Activated naive CD4-positive, alpha-beta T cell treated with anti-CD3 and anti-CD28 coated beads, Interleukin-2, amount 50 U/mL, for 72 hours (primary cell): ENCODE measurements at regions not wholly inside any gene's neighbourhood (a gene's known extent, or its start where the extent isn't known, plus 50 kb on each side); places are given as distances from the start of the nearest gene placed in this dataset.

Experiments
- ATAC-seq, 2 donors: fragments of 150-1000 bp; cut with Tn5 transposase; 2 replicates each; pipeline ENCODE4 v1.10.0; 2021; ENCODE audit warnings: mild to moderate bottlenecking in 2 of 2, moderate library complexity in 2 of 2
- DNase-seq, 2 donors: peaks; one replicate each; pipeline ENCODE4 v3.0.0; 2021 to 2022; ENCODE audit warnings: low spot score in 2 of 2
- H3K27ac Mint-ChIP-seq, 2 donors: one replicate each; pipeline ENCODE4 v1.8.0; 2022; ENCODE audit warnings: mild to moderate bottlenecking in 2 of 2, mixed read lengths in 2 of 2
- H3K36me3 Mint-ChIP-seq, 2 donors: one replicate each; pipeline ENCODE4 v1.8.0; 2022; ENCODE audit warnings: mixed read lengths in 2 of 2
- H3K9me3 Mint-ChIP-seq, 2 donors: one replicate each; pipeline ENCODE4 v1.8.0; 2022; ENCODE audit warnings: mixed read lengths in 2 of 2

DNA sequence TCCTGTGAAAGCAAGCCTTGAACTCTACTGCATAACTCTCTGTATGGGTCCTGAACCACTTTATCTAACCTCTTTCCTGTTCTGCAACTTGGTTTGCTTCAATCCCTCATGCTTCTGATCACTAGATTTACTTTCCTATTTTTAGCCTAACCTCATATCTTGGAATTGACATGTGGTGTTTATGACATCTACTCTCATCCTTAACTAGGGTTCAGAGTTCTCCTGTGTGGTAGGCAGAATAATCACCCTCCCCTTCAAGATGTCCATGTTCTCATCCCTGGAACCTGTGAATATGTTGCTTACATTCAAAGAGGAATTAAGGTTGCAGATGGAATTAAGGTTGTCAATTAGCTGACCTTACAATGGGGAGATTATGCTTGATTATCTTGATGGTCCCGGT, 67.4 kb upstream of the STXBP6 start:
- Mint-ChIP-seq H3K27ac (no peak overlapping the region), H3K9me3 (no peaks in the 10 kb centered on the region), H3K36me3 (no peaks in the 10 kb centered on the region)
- no peak for DNase-seq
- no peak for ATAC-seq

DNA sequence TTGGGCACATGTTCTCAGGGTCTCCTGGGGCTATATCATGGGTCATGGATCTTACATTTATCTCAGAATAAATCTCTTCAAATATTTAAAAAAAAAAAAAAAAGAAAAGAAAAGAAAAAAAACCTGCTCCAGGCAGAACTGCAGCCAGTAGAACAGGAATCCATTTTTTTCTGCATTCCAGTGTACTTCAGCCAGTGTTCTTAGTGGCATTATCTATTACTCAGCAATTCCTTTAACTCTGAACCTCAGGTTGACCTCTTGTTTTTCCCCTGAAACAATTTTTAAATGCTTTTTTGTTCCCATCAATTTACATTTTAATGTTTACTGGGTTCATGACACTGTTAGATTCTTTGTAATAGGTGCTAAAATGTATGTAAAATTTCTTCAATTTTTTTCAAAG, 66.7 kb upstream of the STXBP6 start:
- ATAC-seq (no peak), DNase-seq (no peak)
- Mint-ChIP-seq H3K9me3 (no peaks in the 10 kb centered on the region), H3K27ac (no peak overlapping the region), H3K36me3 (no peaks in the 10 kb centered on the region)

GRCh38 chr14:25113394-25113793, 63.4 kb upstream of the STXBP6 start:
- H3K27ac Mint-ChIP-seq: no peak overlapping the region
- no peak for DNase-seq
- H3K36me3 Mint-ChIP-seq: no peaks in the 10 kb centered on the region
- H3K9me3 Mint-ChIP-seq: no peaks in the 10 kb centered on the region
- no peak for ATAC-seq

DNA sequence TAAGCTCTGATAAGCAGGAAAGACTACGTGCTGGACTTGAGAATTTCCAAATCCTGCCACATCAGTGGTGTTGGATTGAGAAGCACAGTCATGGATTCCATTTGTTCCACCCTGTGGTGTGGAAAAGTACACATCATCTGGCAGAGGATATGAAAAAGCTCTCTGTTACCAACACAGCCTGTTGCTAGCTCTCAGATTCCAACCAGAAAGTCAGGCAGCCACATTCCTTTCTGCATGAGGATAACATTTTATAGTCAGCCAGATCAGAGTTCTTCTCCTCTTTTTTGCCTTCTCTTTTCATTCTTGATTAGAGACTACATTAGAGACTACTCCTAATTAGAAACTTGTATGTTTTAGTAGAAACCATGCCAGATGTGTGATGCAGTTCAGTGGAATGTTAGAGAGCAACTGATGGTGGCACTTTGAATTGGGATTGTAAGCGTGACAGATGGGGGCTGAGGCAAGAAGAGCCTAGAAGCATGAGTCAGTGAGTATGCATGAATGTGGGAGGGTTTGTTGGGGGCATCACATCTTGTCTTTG, 61.2 kb upstream of the STXBP6 start:
- ATAC-seq: no peak
- Mint-ChIP-seq H3K9me3 (no peaks in the 10 kb centered on the region), H3K36me3 (no peaks in the 10 kb centered on the region), H3K27ac (no peak overlapping the region)
- no peak for DNase-seq

DNA sequence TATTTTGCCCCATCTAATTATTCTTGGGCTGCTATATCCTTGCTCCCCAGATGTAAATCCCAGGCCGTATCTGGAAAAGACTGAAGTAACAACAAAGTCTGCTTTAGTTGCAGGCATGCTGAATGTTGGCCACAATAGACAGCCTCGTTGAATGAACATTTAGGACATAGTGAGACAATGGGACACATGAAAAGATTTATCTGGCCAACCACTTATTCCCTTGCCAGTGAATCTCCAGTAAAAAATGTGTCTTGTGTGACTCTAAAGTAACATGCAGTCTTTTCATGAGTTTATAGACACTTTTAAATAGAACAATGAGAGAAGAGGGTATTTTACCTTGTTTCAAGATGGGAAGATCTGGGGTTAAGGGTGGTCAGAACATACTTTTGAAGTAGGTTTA, 60.2 kb upstream of the STXBP6 start:
- H3K36me3 Mint-ChIP-seq: no peaks in the 10 kb centered on the region
- no peaks in the 10 kb centered on the region for H3K9me3 Mint-ChIP-seq
- DNase-seq (no peak), ATAC-seq (no peak)
- no peak overlapping the region for H3K27ac Mint-ChIP-seq

- ATAC-seq: no peak
- no peak for DNase-seq
- Mint-ChIP-seq H3K36me3 (no peaks in the 10 kb centered on the region), H3K27ac (no peak overlapping the region), H3K9me3 (no peaks in the 10 kb centered on the region)
These were observed 59.0 kb upstream of the STXBP6 start for GRCh38 chr14:25108959-25109358.

DNA sequence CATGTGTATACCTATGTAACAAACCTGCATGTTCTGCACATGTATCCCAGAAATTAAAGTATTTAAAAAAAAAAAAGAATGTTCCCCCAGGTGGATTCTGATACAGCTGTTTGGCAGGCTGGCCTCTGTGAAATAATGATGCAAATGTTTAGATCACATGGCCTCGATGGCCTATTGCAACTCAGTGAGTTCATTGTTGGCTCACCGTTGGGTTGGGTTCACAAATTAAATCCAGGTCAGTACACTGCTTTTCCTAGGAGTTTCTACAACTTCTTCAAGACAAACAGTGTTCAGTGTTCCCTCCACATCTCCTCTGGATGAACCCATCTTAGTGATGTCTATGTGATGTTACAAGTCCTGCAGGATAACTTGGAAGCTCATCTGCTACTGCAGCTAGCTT, 58.3 kb upstream of the STXBP6 start:
- ATAC-seq: no peak
- no peaks in the 10 kb centered on the region for H3K36me3 Mint-ChIP-seq
- no peaks in the 10 kb centered on the region for H3K9me3 Mint-ChIP-seq
- DNase-seq: no peak
- H3K27ac Mint-ChIP-seq: no peak overlapping the region

- Mint-ChIP-seq H3K9me3 (no peaks in the 10 kb centered on the region), H3K27ac (no peak overlapping the region), H3K36me3 (no peaks in the 10 kb centered on the region)
- no peak for ATAC-seq
- DNase-seq: no peak
These were observed 53.9 kb upstream of the STXBP6 start for GRCh38 chr14:25103820-25104219.

GRCh38 chr14:25103271-25103670, 53.3 kb upstream of the STXBP6 start:
- H3K9me3 Mint-ChIP-seq: no peaks in the 10 kb centered on the region
- no peak for DNase-seq
- no peak overlapping the region for H3K27ac Mint-ChIP-seq
- H3K36me3 Mint-ChIP-seq: no peaks in the 10 kb centered on the region
- no peak for ATAC-seq

DNA sequence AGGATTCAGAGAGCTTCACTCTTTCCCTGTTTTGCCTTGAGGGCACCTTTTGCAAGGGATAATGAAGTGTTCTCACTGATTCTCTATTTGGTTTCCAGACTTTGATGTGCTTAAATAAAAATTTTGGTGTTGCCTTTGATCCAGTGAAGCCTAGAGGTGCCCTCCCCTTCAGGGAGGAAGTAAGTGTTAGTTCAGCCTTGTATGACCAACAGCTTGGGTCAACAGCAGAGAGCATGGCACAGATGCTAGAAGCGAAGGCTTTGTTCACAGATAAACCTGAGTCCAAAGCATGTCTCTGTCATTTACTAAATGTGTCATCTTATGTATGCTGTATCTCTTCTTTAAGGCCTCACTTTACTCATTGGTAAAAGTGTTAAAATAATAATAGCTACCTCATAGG, 52.8 kb upstream of the STXBP6 start:
- Mint-ChIP-seq H3K27ac (no peak overlapping the region), H3K36me3 (no peaks in the 10 kb centered on the region), H3K9me3 (no peaks in the 10 kb centered on the region)
- ATAC-seq: no peak
- no peak for DNase-seq

GRCh38 chr14:25101276-25101675, 51.3 kb upstream of the STXBP6 start:
- no peak overlapping the region for H3K27ac Mint-ChIP-seq
- H3K36me3 Mint-ChIP-seq: no peaks in the 10 kb centered on the region
- H3K9me3 Mint-ChIP-seq: no peaks in the 10 kb centered on the region
- no peak for DNase-seq
- ATAC-seq: no peak
